ENCODE measurements at regions not wholly inside any gene's neighbourhood (a gene's known extent, or its start where the extent isn't known, plus 50 kb on each side); places are given as distances from the start of the nearest gene placed in this dataset.

GRCh38 chr10:120997313-120997712 is 146.2 kb downstream of the WDR11 start:
- H3K36me3 ChIP-seq = no peaks in the 10 kb centered on the region
- H3K27me3 ChIP-seq = no peaks in the 10 kb centered on the region
- intact Hi-C loops (cut with DNase I) = no loop called here
- H3K9me3 ChIP-seq = no peaks in the 10 kb centered on the region
- no peaks in the 10 kb centered on the region for H3K4me1 ChIP-seq
- no peak overlapping the region for H3K4me3 ChIP-seq (replicated peaks in 1 of 3)
- TF ChIP-seq POLR2A (IDR thresholded peaks at IDR 0.05) = no peak
- no peak for TF ChIP-seq CTCF (IDR thresholded peaks at IDR 0.05)
- no peak for DNase-seq
- WGBS, 2 donors = 63 to 100% methylated on average over 1 of the region's 1 CpG
- H3K27ac ChIP-seq = no peak overlapping the region

- intact Hi-C loops (cut with DNase I) = no loop called here
- Histone ChIP-seq H3K27me3 (no peaks in the 10 kb centered on the region), H3K27ac (no peak overlapping the region), H3K36me3 (no peaks in the 10 kb centered on the region), H3K4me1 (no peaks in the 10 kb centered on the region), H3K4me3 (replicated peaks in 1 of 3) (no peak overlapping the region), H3K9me3 (no peaks in the 10 kb centered on the region)
- WGBS, 2 donors = 55 to 72% methylated on average over 3 of the region's 3 CpGs
- TF ChIP-seq CTCF (IDR thresholded peaks at IDR 0.05) = no peak
- TF ChIP-seq POLR2A (IDR thresholded peaks at IDR 0.05) = no peak
- no peak for DNase-seq
Measured at GRCh38 chr10:120997756-120998155, 146.6 kb downstream of the WDR11 start.

GRCh38 chr10:120998251-120998650 is 147.1 kb downstream of the WDR11 start:
- intact Hi-C loops (cut with DNase I) = no loop called here
- no peaks in the 10 kb centered on the region for H3K9me3 ChIP-seq
- 66 to 83% methylated on average over 4 to 5 of the region's 5 CpGs for WGBS, 2 donors
- H3K27ac ChIP-seq = no peak overlapping the region
- H3K4me1 ChIP-seq = no peaks in the 10 kb centered on the region
- H3K4me3 ChIP-seq (replicated peaks in 1 of 3) = no peak overlapping the region
- no peaks in the 10 kb centered on the region for H3K27me3 ChIP-seq
- no peak for TF ChIP-seq POLR2A (IDR thresholded peaks at IDR 0.05)
- TF ChIP-seq CTCF (IDR thresholded peaks at IDR 0.05) = no peak
- H3K36me3 ChIP-seq = no peaks in the 10 kb centered on the region
- no peak for DNase-seq

DNA sequence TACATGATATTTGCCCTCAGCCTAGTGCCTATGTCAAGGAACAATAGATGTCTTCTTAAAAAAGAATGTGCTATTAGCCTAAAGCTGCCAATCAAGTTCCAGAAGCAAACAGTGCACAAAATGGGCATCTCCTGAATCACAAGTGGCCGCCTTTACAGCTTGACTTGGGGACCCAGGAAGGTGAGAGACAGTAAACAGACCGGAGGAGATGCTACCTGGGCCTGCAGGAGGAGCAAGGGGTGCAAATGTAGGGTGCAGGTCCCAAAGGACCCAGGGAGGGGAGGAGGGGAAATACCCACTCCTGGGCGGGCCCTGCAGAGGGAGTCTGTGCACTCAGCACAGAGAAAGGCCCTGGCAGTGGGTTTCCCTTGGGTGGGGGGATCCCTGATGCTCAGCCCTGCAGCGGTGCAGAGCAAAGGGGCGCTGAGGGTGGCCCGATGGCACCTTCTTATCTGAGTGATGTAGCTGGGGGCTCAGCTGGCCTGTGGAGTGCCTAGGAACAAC is 147.7 kb downstream of the WDR11 start:
- no peak for TF ChIP-seq POLR2A (IDR thresholded peaks at IDR 0.05)
- no peak for TF ChIP-seq CTCF (IDR thresholded peaks at IDR 0.05)
- H3K9me3 ChIP-seq = no peaks in the 10 kb centered on the region
- intact Hi-C loops (cut with DNase I) = no loop called here
- no peaks in the 10 kb centered on the region for H3K27me3 ChIP-seq
- H3K36me3 ChIP-seq = no peaks in the 10 kb centered on the region
- no peak for DNase-seq
- no peak overlapping the region for H3K27ac ChIP-seq
- no peak overlapping the region for H3K4me3 ChIP-seq (replicated peaks in 1 of 3)
- H3K4me1 ChIP-seq = no peaks in the 10 kb centered on the region
- WGBS, 2 donors = 90 to 92% methylated on average over 6 of the region's 6 CpGs

DNA sequence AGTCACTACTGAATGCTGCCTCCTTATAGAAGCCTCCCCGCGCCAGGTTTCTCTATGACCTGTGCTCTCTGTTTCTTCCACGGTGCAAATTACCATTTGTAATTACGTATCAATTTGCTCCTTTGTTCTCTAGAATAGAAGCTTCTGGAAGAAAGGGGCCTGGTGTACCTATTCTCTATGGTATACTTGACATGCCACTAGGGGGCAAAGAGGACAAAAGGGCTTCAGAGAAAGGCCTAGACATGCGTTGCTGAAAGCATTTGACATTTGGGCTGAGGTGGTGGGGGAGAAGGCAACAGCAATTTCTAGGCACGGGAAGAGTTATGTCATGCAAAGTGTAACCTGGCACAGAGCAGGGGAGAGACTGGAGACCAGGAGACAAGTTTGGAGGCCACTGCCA is 148.7 kb downstream of the WDR11 start:
- WGBS, 2 donors = 81 to 88% methylated on average over 6 of the region's 6 CpGs
- no peaks in the 10 kb centered on the region for H3K4me1 ChIP-seq

More for the DNA sequence above, 148.7 kb downstream of the WDR11 start:
- Histone ChIP-seq H3K27me3 (no peaks in the 10 kb centered on the region), H3K36me3 (no peaks in the 10 kb centered on the region), H3K9me3 (no peaks in the 10 kb centered on the region), H3K4me3 (replicated peaks in 1 of 3) (no peak overlapping the region), H3K27ac (no peak overlapping the region)
- intact Hi-C loops (cut with DNase I) = no loop called here
- no peak for DNase-seq
- no peak for TF ChIP-seq POLR2A (IDR thresholded peaks at IDR 0.05)
- TF ChIP-seq CTCF (IDR thresholded peaks at IDR 0.05) = no peak

Measured in thyroid gland (tissue), 4 donors.